GM19467 (cell line): ENCODE measurements at regions not wholly inside any gene's neighbourhood (a gene's known extent, or its start where the extent isn't known, plus 50 kb on each side); places are given as distances from the start of the nearest gene placed in this dataset.

Source experiments
- ATAC-seq: cut with Tn5 transposase; IDR thresholded peaks from one replicate; pipeline ENCODE4 v1.9.1; 2021; ENCODE audit warnings: mild to moderate bottlenecking, moderate library complexity; ENCODE audit not compliant: unreplicated experiment

DNA sequence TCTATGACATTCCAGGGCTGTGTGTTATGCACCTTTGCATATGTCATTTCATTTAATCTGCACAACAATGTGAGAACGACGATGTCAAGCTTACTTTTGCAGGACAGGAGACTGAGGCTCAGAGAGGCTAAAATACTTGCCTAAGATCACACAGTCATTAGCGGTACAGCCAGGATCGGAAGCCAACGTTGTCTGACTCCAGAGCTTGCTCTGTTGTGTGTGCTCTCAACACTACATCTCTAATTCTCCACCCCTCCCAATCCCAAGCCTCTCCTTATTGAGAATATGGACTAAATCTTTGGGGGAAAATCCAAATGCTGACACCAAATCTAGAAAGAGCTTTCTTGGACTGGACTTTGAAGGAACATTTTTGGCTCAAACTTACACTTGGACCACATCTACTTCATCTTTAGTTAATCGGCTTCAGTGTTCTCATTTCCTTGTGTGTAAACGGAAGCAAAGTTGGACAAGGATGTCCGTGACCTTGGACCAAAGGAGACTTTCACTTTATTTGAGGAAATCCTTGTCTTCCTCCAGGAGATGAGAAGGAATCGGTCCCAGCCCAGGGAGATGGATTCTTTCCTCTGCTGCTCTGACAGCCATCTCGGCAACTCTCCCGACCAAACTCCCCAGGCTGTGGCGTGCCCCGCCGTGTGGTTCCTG, 242.4 kb downstream of the LPIN1 start:
- no peak for ATAC-seq

DNA sequence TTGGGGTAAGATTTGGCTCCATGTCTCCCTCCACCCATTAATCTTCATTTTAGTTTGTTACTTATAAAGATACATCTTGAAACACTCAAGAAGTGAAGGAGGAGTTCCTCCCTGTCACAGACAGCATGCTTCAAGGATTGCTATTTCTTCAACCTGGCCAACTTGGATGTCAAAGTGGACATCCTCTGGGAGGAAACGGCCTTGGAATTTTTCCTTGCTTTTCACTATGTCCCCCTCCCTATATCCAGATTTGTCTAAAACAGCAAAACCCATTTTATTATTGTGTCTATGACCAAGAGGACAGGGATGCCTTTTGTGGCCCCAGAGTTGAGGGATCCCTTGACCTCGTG, 242.9 kb downstream of the LPIN1 start:
- no peak for ATAC-seq

DNA sequence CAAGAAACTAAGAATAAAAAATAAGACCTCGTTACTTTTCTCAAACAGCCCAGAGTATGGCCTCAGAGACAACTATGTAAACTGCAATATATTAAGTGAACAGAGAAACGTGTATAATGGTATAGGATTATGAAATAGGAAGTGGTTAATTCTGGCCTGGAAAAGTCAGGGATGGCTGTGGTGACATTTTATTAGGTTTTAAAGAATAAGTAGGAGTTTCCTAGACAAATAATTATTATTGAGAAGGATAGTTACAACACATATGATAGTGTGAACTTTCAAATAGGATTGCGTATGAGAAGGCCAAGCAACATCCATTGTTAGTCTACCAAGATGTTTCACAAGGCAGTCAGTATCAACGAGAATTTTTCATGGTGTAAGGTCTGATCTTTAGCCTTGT, 244.1 kb downstream of the LPIN1 start:
- no peak for ATAC-seq

DNA sequence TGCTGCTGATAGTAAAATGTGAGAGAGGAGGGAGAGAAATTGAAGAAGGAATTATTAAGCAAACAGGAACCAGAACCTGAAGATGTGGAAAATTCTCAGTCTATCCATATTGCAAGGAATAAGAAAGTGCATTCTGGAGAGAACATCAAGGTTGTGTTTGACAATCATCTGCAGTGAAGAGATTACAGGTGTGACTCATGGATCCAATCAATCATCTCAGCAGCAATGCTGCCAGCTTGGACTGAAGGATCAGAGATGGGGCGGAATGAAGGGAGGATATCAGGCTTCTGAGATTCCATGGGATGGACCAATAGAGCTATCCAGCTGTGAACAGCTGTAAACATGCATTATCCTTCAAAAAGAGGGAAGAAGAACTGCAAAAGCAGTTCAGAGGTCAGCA, 247.3 kb downstream of the LPIN1 start:
- ATAC-seq = no peak

DNA sequence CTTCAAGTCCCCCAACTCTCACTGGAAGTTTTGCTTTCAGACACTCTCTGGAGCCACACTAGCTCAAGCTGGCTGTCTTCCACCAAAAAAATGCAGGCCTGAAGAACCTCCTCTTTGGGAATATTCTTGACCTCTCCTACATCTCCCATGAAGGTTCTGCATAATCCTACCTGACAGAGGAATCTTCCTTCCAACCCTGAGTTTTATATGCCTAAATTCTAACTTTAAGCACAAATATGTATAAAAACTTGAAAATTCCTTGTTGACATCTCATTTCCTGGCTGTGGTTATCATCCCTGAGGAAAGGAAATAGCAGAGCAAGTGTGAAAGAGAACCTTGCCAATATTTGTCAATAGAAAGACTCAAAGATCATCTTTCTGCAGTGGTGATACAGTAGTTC, 249.0 kb downstream of the LPIN1 start:
- ATAC-seq = no peak

DNA sequence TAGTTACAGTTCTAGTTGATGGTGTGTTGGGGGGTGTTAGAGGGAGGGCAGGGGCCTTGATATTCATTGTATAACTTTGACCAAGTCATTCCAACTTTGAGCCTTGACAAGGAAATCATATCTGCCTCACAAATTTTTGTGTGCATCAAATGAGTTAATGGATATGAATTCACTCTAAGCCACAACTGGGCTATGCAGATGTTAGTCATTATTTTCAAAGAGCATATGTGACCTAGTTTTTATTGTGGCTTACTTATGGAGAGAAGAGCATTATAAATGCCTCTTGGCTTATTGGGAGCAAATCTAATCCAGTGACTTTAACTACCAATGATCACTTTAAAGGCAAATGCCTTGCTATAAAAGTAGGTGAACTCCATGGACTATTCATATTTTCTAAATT, 250.2 kb downstream of the LPIN1 start:
- ATAC-seq = no peak

DNA sequence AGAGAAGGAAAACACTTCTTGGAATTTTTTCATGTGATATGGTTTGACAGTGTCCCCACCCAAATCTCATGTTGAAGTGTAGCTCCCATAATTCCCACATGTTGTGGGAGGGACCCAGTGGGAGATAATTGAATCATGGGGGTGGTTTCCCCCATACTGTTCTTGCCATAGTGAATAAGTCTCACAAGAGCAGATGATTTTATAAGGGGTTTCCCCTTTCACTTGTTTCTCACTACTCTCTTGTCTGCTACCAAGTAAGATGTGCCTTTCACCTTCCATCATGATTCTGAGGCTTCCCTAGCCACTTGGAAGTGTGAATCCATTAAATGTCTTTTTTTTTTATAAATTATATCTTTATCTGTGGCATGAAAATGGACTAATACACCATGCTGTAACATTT, 250.7 kb downstream of the LPIN1 start:
- ATAC-seq = no peak

DNA sequence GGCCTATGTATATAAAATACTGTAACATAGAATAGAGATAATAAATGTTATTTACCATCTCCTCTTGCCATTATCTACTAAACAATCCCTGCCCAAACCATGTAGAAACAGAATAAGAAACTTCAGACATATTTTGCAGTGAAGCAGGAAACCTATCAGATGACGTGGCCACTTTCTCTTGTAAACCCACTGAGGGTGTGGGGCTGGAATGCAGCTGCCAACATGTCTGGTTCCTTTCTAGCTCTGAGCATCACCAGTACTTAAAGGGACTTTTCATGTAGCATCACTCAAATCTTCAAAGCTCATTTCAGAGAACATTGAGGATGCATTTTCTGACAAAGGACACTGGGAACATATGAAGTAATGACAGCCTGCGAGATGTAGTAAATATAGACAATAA, 251.8 kb downstream of the LPIN1 start:
- no peak for ATAC-seq

DNA sequence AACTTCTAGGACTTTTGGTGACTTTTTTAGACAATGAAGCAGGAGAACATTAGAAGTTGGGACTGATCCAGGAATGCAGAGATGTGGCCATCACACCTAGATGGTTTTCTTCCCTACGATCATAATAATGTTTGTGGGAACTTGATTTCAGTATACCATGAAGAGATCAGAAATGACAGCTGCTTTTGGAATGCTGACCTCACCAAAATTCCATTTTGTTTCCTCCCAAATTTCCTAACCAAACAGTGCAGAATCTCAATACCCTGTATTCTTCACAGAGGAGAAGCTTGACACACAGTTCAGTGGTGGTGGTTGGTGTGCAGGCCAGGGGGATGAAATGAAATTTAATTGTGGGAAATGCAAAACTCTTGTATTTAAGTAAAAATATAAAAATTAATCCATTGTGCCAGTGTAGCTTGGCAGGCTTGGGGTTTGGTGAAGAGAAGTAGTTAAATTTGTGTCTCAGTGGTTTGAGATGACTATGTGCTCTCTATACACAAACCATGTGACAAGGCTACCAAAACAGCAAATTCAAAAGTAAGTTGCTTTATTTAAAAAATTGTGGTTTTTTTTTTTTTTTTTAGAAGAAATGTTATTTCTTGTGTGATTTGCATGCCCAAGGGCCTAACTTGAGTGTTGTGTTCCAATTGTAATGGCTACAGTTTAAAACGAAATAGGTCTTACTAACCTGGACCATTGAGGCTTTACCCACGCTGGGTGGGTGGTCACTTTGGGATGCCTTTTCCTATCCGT, 252.4 kb downstream of the LPIN1 start:
- ATAC-seq = no peak

DNA sequence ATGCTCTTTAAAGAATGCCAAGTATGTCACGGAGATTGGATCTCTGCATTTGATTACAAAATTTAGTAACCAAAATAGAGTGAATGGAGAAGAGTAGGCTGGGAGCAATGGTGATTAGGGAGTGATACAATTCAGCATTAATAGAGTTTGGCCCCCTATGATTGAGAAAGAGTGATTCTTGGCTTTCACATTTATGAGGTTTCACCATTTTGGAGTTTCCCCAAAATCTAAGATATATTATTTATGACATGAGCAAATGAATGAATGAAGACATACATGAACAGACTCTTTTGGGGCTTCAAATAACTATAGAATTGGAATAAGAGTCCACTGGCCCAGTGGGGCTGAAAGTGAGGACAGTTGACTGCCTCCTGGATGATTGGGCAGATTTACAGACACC, 255.2 kb downstream of the LPIN1 start:
- no peak for ATAC-seq

DNA sequence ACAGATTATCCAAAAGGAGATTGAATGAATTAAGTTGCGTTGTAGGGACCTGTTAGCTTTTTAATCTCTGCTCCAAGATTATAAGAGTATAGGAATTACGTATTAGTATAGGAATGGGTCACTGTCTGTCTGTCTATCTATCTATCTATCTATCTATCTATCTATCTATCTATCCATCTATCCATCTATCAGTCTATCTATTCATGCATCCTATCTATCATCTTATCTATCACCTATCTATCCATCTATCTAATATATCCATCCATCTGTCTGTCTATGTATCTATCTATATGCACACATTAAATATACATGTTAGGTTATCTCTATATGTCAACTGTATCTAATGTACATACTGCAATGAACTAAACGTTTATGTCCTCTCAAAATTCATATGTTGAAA, 255.8 kb downstream of the LPIN1 start:
- no peak for ATAC-seq

DNA sequence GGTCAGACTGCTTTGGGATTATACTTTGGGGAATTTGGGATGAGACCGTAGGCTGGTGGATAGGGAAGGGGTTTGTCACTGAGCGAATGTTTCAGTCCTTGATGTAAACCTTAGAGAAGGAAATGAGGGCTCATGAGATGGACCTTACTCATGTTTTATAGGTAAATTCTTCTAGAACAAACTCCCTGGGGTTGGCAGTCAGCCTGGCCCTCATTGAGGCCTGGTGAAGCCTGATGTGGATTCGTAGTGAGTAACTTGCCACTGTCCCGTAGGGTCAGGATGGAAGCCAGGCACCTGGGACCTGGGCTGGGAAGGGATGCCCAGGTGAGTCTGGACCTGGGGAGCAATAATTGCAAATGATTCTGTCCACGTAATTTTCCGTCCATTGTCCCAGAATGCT, 258.3 kb downstream of the LPIN1 start:
- ATAC-seq = no peak

DNA sequence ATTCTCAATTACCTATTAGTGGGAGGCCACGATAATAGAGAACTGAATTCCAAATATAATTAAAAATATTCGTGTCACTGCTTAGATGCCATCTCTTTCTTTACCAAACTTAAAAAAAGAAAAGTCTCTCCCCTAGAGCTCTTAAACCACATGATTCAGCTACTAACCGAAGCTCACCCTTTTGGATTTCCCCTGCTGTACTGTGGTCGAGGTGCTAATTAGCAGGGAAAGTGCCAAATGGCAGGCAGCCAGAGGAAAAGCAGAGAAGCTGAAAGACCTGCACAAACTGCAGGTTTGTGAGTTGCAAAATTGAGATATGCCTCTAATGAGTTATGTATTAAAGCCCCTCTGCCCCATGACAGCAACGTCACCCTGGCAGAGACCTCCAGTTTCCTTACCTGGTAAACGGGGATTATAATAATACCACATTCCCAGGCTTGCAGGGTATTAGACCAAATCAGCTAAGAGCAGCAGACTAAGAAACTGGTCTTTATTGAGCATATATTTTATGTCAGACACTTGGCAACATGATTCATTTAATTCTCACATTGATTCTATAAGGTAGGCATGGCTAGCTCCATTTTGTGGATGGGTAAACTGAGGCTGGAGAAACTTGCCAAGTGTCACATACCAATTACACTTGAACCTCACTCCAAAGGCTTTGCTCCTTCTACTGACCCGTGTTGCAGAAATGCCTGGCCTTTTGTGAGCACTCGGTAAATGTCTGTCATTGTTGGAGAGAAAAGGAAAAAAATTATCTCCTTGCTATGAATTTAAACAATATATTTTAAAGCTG, 259.7 kb downstream of the LPIN1 start:
- peak; percentile 72 for ATAC-seq

DNA sequence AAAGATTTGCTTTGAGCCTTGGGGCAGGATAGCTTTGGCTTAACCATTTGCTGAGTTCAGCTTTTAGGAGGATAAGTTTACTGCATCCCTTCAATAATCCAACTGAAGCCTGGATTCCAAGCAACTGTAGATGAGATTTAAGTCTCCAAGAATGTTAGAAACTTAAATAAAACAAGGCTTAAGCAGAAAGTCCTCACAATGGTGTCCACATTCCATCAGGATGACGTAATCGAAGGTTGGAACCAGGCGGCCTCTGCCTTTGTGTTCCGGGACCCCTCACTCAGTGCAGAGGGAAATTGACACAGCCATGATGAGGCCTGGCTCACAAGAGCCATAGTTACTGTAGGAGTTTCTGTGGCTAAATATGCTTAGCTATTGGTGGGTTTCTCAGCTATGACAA, 260.4 kb downstream of the LPIN1 start:
- ATAC-seq = no peak

DNA sequence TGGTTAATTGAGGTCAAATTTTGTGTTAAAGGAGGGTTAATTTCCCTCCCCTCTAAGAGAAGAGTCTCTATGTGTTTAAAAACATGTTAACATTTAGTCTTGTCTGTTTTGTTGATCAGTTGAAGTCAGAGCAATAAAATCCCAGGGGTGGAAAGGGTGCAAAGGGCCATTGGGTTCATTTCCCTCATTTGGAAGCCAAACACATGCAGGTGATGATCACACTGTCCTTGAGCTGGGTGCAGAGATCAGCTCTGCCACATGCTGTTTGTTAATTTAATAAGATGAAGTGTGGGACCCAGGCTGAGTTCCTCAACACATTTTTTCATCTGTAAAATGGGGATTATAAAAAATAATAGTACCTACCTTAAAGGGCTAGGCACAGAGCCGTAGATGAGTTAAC, 260.9 kb downstream of the LPIN1 start:
- no peak for ATAC-seq

DNA sequence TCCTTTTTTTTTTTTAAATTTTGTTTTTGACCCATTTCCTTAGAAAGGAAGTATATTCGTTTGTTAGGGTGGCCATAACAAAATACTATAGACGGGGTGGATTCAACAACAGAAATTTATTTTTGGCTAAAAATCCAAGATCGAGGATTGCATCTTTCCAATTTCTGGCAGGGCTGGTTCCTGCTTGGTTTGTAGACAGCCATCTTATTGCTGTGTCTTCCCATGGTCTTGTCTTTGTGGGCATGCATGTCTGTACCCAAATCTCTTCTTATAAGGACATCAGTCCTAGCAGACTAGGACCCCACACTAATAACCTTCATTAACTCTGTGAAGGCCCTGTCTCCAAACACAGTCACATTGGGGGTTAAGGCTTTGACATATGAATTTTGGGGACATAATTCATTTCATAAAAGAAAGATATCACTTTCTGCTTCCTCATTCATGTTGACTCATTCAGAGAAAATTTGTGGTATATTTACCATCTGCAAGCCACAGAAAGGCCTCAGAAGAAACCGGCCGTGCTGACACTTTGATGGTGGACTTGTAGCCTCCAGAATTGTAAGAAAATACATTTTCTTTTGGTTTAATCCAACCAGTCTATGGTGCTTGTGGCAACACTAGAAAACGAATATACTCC, 262.1 kb downstream of the LPIN1 start:
- ATAC-seq = peak; percentile 69

DNA sequence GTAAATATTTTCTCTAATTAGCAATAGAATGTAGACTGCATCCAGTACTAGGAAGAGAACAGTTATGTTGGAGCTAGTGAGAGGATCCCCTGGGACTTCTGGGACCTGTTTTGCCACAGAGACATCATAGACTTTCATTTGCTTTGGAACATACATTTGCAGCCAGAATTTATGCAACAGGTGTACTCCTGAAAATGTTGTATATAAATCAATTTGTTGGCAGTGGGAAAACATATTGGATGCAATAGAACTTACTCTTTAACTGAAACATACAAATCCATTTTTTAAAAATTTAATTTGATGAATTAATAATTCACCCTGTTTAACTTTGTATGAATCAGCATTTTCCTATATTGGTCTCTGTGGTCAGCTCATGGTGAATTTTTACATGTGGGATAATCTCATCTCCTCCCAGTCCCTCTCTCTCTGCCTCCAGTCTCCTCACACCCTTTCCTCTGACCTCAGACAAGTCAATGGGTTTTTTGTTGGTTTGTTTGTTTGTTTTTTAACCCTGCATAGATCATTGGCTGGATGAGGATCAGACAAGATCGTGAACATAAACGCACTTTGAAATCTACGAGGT, 263.0 kb downstream of the LPIN1 start:
- no peak for ATAC-seq

DNA sequence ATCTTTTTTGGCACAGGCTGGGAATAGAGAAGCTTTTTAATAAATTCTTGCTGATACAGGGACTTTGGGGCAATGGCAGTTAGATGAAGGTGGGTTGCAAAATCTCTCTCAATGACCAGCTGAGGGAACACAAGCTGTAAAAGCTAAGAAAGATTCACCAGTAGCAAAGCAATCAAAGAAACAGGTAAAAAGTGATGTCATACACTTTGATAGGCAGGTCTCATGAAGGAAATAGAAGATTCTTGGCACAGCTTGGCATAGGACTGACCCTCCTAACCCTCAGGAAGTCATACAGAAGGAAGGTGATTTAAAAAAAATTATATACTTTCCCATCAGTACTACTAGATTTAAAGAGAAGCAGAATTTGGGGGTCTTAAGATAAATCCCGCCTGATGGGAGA, 263.6 kb downstream of the LPIN1 start:
- no peak for ATAC-seq

DNA sequence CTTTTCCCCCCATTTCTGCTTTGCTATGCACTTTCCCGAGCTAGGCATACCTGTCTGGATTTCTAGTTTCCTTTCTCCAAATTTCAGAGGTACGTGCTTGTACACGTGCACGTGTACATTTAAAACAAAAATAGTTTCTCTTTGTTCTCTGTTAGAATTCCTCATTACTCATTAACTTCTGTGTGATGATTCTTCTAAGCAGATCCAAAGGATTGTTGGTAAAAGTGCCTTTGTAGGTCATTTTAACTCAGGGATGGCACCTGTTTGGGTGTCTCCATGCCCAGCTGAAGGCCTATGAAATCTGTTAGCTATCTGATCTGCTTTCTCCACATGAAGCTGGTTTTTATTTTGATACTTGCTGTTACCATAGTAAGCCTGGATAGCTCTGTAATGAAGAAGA, 264.3 kb downstream of the LPIN1 start:
- ATAC-seq = no peak

DNA sequence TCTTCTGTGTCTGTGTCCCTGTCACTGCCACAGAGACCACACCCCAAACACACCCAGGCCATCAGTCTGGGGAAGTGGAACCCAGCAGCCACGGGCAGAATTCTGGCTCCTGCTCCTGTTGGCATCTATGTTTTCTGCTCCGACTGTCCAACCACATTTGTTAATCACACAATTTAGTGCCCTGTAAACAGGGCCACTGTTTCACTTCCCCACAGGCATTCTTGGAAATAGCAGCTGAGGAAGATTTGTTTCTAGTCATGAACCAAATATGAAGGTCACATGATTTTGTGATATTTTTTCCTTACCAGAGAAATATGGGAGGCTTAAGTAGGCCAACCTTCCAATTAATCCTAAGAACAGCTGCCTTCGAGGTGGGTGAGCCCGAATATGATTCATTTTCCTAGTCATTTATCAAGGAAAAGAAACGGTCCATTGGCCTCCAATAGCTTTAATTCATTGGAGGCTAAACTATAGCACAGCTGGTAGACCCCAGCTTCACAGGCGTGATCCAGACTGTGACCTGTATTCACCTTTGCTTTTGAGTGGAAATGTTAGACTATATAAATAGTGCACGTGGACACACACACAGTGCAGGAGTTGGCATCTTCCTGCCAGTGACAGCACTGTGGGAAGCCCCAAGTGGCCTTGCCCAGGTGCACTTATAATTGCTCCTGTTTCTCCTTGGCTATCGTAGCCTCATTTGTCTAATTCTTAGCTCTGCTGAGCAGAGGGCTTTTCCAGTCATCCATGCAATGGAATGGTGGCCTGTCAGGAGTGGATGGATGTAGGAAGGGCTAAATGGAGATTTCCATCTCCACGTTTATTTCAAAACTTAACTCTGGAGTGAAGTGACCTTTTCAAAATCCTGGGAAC, 267.9 kb downstream of the LPIN1 start:
- no peak for ATAC-seq
